HG02610 (cell line): ENCODE measurements at regions not wholly inside any gene's neighbourhood (a gene's known extent, or its start where the extent isn't known, plus 50 kb on each side); places are given as distances from the start of the nearest gene placed in this dataset.

Experiments used
- ATAC-seq: cut with Tn5 transposase; IDR thresholded peaks from one replicate; pipeline ENCODE4 v1.9.1; 2021; ENCODE audit warnings: mild to moderate bottlenecking, moderate library complexity; ENCODE audit not compliant: unreplicated experiment

- ATAC-seq, result no peak
Observed at GRCh38 chr6:44530910-44531234, 143.4 kb downstream of the CDC5L start.

GRCh38 chr6:44531442-44532015 lies 144.0 kb downstream of the CDC5L start:
- ATAC-seq, result no peak

DNA sequence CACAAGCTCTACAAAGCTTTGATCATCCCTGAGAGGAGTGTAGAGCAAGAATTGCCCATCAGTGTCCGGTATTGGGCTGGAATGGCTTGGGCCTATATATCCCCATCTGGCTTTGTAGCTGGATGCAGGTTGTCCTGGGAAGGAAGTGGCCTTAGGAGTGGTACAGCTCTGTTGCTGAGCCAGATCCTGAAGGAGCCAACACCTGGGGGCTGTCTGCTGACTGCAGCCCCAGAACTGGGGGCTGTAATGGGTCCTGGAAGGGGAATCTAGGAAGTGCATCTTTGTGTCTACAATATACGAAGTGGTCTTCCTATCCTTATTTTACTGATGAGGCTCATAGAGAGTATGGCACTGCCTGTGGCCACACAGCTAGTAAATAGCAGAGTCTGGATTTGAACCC lies 145.9 kb downstream of the CDC5L start:
- ATAC-seq, result no peak

- no peak for ATAC-seq
Observed at GRCh38 chr6:44534291-44534690, 146.8 kb downstream of the CDC5L start.

- no peak for ATAC-seq
Observed at GRCh38 chr6:44535446-44535845, 147.9 kb downstream of the CDC5L start.

DNA sequence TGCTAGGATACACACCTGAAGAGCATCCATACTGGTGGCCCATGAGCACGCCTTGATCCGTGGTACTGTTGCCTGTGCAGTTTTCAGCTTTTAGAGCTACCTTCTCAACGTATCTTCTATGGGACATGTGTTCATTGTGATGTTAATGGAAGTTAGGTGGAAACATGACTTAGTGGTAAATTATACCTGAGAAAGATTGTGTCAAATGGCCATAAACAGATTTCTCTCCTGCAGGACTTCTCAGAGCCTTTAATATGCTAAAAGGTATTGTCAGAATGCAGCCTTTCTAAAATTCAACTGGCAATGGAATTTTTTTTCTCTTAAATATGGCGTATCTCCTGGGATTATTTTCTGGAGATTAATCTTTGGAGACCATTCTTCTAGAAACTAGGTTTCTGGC lies 148.5 kb downstream of the CDC5L start:
- no peak for ATAC-seq

- no peak for ATAC-seq
Observed at GRCh38 chr6:44537306-44538049, 150.0 kb downstream of the CDC5L start.

DNA sequence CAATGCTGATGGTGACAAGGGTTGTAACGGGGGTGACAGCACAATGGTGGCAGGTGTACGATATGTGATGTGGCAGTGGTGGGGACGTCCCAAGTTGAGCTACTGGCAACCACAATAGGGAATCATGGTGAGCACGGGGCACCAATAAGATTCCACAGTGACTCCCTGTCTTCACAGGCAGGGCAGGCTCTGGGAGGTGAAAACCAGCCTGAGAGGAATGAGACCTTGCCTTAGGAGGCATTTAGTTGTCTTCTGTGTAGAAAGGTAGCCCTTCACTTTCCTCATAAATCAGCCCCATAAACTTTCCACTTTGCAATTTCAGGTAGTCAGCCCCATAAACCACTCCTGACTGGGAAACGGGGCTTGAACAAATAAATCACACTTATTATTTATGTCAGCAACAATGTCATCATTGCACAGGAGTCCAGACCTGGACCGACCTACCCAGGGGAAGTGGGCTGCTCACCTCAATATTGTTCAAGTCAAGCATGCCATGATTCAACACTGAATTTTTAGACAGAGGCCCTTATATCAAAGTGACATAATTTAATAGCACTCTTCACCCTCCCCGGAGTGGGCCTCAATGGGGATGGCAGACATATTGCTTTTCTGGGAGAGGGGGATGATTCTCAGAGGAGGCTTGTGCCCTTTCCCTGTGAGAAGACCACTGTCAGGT lies 150.8 kb downstream of the CDC5L start:
- ATAC-seq, result no peak

GRCh38 chr6:44538807-44539201 lies 151.3 kb downstream of the CDC5L start:
- no peak for ATAC-seq

GRCh38 chr6:44539701-44540355 lies 152.3 kb downstream of the CDC5L start:
- no peak for ATAC-seq

- ATAC-seq, result no peak
Observed at GRCh38 chr6:44540881-44541280, 153.4 kb downstream of the CDC5L start.

GRCh38 chr6:44542401-44543116 lies 155.1 kb downstream of the CDC5L start:
- no peak for ATAC-seq

GRCh38 chr6:44543664-44544063 lies 156.2 kb downstream of the CDC5L start:
- ATAC-seq, result no peak

DNA sequence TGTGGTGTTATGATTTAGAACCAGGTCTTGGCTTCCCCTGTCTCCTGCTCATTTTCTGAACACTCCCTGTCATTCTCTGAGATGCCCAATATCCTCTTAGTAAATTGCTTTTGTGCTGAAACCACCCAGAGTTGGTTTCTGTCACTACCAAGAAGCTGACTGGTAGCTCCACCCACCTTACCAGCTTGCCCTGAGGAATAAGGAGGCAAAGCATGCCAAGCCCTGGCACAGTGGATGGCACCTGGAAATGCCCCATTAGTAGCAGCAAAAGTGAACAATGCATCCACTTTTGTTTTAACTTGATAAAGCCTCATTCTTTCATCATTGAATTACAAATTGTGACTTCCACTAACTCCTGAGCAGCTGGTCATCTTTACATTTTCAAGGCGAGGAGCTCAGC lies 157.7 kb downstream of the CDC5L start:
- no peak for ATAC-seq

DNA sequence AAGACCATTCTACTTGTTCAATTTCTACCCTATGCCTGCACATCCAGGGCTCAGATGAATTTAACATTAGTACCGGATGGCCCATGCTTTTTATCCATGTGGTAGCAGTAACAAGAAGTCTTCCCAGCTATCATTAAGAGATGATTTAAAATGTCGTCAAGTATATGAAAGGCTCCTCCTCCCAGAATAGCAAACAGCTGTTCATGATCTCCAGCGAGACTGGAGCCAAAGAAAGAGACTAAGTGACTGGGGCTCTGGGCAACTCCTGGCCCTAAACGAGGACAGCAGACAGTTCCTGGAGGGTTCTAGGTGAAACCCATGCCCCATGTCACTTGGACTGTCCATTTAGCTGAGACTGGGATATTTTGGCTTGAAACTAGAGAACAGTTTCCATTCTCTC lies 160.8 kb downstream of the CDC5L start:
- ATAC-seq, result no peak

DNA sequence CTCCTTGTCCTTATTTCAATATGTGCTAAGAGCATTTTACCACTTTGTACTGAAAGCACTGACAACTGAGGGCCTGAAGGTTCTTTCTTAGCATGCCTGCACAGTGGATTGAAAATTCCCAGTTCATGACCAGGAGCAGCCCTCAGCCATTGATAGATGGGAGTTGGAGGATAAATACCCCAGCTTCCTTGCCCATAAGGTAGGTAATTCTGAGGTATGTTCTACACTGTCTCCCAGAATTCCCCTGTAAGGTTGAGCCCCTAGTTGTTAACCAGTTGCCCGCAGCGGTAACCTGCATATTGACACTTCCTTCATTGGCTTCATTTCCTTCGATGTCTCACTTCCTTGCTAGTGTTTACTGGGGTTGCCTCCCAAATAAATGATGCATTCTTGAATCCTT lies 162.0 kb downstream of the CDC5L start:
- ATAC-seq, result no peak

GRCh38 chr6:44554194-44554593 lies 166.7 kb downstream of the CDC5L start:
- no peak for ATAC-seq

DNA sequence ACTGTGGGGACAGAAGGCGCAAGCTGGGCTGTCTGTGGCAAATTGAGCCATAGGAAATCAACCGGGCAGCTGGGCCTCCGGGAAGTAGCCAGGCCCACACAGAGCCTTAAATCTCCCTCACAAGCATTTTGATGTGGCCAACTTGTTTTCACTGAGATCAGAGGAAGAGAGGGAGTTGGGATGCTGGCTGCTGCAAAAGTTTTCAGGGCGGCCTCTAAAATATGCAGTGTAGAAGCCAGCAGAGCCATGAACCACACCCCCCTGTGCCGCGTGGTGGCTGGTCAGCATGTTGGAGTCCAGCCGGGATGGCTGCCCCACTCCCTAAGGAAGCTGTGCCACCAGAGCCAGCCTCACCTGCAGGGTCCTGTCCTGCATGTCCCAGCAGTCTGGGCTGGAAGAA lies 167.4 kb downstream of the CDC5L start:
- no peak for ATAC-seq

GRCh38 chr6:44556046-44556445 lies 168.5 kb downstream of the CDC5L start:
- ATAC-seq, result no peak

- ATAC-seq, result no peak
Observed at GRCh38 chr6:44558024-44558831, 170.7 kb downstream of the CDC5L start.
